GM19238 (cell line): ENCODE measurements at regions not wholly inside any gene's neighbourhood (a gene's known extent, or its start where the extent isn't known, plus 50 kb on each side); places are given as distances from the start of the nearest gene placed in this dataset.

ENCODE experiments used
- DNase-seq: peaks from one replicate; pipeline ENCODE4 v3.0.0; 2011; ENCODE audit warnings: low spot score; ENCODE audit not compliant: insufficient read length

DNA sequence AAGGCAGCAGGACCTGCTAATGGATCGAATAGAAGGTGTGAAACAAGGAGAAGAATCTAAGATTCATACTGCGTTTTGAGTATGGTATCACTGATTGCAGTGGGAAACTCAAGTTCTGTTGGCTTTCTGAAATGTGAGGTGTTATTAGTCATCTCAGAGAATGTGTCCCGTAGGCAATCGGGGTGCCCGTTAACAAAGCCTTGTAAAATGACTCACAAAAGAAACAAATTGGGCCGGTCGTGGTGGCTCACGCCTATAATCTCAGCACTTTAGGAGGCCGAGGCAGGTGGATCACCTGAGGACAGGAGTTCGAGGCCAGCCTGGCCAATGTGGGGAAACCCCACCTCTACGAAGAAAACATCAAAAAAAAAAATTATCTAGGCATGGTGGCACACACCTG is 118.2 kb upstream of the C7orf33 start:
- DNase-seq = no peak

DNA sequence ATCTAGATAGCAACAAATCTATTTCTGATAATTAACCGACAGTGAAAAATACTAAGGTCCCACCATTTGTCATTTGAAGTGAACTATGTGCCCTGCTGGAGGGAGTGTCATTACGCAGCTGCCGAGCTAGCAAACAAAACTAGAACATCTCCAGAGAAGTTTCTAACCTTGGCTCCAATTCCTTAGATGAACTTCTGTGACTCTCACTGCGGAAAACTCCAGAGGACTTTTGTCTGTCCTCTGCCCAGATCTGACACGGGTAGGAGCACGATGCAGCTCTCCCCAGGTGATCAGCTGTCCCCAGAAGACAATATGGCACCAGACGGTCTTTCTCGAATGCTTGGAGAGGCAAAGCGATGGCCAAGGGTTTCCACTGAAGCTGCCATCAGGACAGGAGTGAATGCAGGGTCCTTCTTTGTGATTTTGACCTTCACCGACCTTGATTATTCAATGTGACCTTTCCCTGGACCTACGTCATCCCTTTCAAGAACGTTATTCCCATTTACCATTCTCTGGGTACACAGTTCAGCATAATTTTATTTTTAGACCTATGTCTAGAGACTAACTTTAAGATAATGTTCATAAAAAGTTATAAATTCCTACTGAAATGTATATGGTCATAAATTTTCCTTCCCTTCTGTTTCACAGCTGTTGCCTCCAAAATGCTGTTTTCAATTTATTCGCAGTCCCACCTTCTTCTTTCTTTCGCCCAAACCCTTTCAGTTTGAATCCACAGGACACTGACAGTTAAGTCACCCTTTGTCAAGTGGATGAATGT is 116.7 kb upstream of the C7orf33 start:
- DNase-seq = no peak

DNA sequence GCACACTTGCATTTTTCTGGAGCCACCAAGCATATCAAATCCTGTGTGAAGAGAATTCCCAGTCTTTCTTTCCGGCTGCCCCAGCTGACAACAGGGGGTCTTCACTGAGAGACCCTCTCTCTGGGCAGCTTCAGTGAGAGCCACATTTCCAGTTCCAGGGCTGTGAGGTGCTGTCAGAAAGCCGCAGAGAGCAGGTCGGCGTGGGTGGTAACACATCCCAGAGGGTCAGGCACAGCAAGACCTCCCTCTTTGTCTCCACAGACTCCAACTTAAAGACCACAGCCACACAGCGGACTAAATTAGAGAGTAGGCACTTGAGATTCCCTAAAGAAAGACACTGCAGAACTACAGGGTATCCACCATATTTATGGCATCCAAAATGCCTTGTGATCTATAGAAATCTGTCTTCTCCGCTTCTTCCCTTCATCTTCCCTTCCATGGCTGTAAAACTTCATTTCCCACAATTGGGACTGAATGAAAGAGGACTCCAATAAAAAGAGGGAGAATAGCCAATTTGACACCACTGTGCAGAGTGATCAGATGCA is 116.0 kb upstream of the C7orf33 start:
- DNase-seq = no peak

DNA sequence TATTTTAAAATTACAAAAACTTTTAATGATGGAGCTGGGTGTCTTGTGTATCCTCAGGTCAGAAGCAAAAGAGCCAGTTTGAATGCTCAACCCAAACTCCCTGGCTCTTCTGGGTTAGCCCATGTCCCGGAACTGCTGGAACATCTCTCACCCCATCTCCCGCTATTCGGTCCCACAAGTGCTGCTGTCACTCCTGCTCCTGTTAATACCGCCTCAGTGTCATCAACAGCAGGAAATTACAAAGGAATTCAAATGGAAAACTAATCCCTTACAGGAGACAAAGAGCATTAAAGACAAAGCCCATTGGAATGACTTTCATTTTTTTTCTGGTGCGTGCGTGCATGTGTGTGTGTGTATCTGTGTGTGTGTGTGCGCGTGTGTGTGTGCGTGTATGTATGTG is 112.0 kb upstream of the C7orf33 start:
- no peak for DNase-seq

DNA sequence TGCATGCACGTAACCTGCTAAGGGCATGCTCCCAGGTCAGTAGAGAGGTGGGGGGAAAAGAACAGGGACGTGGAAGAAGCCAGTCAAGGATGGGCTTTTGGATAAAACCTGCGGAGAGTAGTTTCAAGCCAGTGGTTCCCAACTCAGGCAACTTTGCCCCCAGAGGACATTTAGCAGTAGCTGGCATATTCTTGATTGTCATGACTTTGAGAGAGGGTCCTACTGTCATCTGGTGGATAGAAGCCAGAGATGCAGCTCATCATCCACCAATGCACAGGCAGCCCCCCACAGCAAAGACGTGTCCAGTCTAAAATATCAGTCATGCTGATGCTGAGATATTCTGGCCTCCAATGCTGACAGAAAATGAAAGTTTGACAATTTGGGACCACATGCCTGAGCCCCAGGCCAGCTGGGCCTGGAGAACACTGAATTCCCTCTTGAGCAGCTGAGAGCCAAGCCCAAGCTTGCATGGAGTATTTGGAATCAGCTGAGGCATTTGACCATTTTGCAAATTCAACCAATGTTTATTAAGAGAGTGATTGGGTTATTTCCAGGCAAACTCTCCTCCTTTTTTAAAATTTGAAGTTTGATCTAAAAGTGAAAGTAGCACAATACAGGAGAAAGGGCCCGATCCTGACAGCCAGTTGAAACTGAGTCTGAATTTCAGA is 110.0 kb upstream of the C7orf33 start:
- DNase-seq = no peak

DNA sequence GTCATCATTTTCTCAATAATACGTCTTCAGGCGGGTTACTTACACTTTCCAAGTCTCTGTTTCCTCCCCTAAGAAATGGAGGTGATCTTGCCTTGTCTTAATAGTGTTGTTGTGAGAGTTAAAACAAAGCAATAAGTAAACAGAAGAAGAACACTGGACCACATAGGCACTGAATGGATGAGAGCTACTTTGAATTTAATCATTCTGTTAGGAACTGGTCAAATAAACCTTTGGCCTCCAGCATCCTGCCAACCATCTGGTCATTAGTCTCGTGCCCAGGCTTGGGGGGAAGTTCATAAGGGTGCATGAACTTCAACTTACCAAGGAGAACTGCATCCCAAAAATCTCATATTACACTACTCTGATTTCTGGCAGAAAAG is 109.4 kb upstream of the C7orf33 start:
- DNase-seq = no peak

DNA sequence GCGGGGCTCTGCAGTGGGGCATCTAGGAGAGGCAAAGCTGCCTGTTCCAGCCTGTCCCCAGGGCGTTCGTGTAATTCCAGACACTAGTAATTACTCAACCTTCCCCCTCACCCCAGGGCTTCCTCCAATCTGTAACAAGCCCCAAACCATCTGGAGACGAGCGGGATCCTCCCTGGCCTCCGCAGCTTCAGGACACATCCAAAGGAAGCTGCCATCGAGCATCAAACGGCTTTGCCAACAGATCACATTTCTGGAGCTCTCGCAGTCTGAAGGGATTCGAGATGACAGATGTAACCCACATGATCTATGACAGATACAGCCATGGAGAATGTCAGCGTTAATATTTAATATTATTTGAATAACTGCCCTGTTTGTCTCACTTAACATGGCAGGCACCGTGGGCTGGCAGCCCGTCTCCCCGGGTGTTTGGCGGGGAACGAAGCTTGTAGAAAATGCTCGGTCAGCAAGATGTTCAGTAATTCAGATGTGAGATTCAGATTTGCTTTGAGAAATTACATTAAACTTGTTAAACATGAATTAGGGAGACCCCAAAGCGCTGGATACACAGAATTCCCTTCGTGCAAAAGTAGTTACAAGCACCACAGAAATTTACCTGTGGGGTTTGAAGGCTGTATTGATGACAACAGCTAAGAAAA is 108.5 kb upstream of the C7orf33 start:
- no peak for DNase-seq

DNA sequence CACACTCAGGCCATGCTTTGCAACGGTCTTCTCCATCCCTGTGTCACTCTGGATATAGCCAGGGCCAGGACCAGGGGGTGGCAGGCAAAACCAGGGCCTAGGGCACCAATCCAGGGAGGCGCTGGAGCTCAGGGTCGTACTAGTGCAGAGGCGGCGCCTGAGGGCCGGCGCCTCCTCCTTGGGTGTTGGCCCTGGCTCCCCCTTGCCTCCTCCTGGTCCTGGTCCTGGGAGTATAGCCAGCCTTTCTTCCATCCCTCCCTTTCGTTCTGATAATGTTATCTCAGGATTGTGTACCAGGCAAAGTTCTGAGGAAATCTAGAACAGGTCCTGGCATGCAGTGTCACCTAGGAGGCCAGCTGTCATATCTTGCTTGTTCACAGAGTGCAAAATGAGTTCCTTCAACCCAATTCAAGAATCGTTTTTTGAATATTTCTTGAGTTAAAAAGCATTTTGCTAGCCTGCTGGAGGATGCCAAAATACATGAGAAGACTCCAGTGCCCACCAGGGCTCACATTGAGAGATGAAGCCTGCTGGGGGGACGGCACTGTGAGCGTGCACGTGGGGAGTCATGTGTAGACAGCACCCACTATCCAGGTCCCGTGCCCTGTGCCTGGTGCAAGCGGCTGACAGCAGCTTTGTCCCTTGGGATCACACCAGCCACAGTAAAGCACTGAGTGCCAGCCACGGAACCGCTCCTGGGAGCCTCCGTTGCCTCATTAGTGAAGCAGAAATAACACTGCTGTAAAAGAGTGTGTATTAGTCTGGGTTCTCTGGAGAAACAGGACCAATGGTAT is 106.9 kb upstream of the C7orf33 start:
- no peak for DNase-seq

DNA sequence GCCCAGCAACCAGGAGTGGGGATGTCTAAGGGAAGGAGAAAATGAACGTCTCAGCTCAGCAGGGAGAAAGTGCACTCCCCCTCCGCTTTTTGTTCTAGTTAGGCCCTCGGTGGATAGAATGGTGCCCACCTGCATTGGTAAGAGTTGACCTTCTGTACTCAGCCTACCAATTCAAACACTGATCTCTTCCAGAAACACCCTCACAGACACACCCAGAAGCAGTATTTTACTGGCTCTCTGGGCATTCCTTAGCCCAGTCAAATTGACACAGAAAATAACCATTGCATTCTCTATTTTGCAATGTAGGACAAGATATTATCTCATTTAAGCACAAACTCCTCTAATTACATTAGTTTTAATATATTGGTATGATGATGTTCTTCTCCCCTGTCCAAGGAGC is 106.1 kb upstream of the C7orf33 start:
- no peak for DNase-seq

DNA sequence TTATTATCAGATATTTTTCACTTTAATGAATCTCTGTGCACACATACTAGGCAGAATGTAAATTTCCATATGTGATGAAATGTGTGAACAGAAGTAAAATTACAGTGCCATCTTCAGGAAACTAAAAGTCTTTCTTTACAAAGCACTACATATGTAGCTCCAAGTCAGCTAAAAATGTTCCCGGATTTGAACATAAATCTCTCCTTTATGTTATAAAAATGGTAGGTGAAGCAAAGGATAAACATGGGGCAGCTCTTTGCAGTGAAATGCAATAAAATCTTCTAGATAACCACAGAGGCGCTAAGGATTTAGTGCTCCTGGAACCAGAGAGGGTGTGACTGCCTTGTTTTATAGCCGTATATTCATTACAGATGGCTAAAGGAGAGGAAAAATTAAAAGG is 104.9 kb upstream of the C7orf33 start:
- no peak for DNase-seq

DNA sequence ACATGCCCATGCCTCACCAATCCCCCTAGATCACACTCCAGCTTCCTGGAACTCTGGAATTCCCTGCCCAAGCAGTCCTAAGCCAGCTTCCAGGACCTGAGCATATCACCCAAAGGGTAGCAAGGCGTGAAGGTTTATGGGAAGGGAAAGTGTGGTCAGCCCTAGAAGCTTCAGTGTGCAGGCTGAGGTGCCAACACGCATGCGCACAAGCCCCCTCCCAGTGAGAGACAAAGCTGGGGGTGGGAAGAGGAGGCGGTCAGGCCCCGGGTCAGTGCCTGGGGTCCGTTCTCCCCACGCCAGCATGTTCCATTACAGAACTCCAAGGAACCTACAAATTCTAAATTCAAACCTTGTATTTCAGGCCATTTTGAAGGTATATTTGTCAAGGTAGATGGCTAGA is 103.6 kb upstream of the C7orf33 start:
- no peak for DNase-seq

DNA sequence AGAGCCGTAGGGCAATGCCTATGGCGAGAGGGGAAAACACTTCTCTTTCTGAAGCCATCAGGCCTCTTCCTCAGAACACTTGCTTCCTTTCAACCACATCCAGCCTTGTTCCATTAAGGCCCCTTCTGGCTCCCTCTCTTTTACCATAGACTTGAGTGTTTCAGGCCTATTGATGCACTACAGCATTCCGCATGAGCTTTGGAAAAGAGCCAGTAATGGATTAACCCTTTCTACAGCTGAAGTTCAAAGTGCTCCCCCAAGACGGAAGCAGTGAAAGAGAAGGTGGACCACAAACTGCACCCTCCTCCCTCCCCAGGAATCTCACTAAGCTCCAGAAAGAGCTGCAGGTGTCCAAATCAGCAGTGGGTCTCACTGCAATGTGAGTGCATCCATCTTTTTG is 102.7 kb upstream of the C7orf33 start:
- DNase-seq = no peak

DNA sequence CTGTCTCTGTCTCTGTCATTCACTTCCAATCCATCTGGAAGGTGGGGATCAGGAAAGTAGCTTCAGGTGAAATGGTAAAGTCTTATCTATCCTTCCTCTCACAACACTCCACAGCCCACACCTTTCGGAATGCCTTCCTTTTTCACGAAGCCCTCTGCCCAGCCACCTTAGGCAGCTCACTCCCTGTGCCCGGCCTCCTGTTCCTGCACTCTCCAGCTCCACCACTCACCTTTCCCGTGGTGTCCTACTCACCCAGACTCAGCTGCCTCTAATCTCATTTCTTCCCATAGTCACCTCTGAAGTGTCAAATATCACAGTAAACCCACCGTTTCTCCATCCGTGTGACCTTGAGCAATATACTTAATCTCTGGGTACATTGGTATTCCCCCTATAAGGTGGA is 100.9 kb upstream of the C7orf33 start:
- no peak for DNase-seq

DNA sequence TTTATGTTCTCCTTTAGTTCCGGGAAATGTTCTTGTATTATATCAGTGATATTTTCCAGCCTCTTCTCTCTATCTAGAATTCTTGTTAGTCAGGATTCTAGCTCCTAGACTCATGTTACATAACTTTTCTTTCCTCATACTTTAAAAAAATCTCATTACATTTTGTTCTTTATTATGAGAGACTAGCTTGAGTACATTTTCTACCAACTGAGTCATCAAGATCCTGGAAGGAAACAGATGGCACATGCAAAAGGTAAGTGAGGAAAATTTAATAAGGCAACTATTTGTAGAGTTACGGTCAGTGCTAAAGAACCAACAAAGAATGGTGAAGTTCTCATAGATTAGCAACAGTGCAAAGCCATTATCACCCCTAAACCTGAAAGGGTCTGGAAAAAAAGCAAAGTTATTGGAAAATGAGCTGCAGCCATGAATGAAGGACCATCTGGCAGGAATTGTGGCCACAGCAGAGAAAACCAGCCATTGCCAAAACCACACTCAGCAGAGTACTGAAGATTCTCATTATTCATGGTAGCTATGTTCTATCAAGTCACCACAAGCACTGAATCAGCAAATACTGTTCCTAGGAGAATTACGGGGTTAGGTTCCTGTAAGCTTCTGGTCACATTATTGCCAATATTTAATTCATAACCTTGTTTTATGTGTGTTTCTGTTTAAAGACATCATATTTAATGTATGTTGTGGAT is 98.3 kb upstream of the C7orf33 start:
- DNase-seq = no peak

DNA sequence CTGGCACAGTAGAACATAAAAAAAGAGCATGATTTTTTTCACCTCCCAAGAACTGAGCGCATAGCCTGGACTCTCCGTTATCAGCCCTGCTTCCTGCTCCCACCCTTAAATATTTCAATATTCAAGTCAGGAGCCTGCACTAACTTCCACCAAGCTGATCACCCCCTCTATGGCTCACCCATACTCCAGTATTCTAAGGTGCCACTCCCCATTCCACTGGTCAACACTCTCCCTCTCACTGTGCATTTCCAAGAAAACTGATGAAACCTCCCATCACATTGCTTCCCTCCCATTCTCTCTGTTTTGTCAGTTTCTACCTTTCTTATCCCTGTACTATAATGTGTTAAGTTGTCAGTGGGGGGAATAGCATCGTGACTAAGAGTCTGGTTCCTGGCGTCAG is 95.0 kb upstream of the C7orf33 start:
- no peak for DNase-seq

DNA sequence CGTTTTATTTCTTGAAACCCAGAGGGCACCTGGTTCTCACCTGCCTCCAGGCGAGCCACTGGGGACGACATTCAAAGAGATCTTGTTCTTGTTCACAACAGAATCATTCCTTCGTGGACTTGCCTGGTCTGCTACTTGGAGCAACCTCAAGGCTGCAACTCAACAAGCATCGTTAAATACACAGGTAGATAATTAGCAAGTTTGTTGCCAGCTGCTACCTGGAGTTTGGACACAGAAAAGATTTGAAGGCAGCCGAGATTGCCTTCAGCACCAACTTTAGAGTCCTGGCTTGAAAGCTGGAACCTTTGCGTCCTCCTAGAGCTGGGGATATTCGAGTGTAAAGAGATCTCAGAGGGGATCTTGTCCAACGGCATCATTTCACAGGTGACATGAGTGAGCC is 89.6 kb upstream of the C7orf33 start:
- no peak for DNase-seq

DNA sequence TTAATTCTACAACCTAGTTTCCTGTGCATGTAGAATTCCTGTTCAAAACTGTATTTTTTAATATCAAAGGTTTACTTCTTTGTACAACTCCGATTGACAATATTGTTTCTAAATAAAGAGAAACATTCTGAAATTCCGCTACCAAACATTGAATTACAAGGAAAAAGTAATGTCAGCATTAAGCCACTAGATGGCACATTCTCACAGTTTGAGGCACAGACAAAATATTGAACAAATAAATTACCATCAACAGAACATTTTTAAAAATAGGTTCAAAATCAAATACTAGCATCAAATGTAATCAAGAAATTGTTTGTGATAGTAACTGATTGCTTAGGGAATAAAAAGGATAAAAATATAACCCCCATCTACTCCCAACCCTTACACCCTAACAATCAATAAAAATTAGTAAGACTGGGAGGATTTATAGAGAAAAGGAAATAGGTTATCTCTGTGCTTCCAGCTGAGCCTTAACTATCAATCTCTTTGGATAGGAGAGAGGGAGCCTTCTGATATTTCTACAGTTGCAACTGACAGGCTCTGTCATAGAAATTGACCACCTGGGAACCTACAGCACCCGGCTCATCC is 86.6 kb upstream of the C7orf33 start:
- DNase-seq = no peak

DNA sequence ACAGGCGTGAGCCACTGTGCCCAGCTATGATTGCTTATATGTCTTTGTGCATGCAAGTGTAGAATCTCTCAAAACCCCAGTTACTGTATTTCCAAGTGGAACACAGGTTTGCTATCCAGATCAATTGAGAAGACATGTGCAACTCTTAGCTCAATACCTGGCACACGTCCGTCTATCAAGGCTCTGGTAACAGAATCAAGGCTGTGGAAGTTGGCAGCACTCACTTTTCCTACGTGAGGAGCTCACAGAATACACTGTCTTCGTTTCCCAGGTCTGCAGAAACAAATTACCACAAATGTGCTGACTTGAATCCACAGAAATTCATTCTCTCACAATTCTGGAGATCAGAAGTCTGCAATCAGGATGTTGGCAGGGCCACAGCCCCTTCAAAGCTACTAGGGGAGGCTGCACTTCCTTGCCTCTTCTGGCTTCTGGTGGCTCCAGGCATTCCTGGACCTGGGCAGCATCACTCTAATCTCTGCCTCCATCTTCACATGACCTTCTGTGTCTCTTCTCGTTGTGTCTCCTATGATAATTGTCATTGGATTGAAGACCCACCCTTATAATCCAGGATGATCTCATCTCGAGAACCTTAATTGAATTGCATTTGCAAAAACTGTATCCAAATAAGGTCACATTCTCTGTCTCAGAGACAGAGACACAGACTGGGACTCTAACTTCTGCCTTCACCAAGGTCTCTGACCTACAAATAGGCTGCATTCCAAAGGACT is 84.8 kb upstream of the C7orf33 start:
- DNase-seq = no peak

DNA sequence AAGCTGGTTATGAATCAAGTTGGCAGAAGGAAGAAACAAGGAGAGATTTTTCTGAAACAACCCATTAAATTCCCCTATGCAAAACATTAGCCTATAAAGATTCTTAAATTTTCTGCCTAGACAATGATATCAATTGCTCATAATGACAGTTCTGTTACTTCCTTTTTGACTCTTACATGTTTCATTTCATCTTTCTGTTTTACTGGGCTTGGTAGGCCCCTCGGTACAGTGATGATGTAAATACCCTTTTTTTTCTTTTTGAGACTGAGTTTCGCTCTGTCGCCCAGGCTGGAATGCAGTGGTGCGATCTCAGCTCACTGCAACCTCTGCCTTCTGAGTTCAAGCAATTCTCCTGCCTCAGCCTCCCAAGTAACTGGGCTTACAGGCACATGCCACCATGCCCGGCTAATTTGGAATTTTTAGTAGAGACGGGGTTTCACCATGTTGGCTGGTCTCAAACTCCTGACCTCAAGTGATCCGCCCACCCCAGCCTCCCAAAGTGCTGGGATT is 83.4 kb upstream of the C7orf33 start:
- DNase-seq = peak; percentile 13

DNA sequence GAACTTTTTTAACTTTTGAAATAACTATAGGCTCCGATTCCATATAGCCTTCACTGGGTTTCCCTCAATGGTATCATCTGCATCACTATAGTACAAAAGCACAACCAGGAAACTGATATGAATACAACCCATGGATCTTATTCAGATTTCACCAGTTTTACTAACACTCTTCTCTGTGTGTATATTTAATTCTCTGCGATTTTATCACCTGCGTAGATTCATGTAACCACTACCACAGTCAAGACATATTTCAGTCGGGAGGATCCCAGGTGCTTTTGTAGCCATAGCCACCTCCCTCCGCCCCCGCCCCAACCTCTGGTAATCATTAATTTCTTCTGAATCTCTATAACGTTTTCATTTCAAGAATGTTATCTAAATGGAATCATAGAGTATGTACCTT is 82.8 kb upstream of the C7orf33 start:
- DNase-seq = no peak
